Endodermal cell (in vitro differentiated cells): ENCODE measurements at regions not wholly inside any gene's neighbourhood (a gene's known extent, or its start where the extent isn't known, plus 50 kb on each side); places are given as distances from the start of the nearest gene placed in this dataset.
"Not testable (repeated sequence)": the region's sequence is repeated elsewhere in the genome, so short reads cannot be mapped to it uniquely, and the experiment has no call there.

Experiments
- DNase-seq: peaks from one replicate; pipeline ENCODE4 v3.0.0-alpha.2; 2017
- H3K27ac ChIP-seq: 2 replicates; pipeline ENCODE4 v1.5.1; 2013; ENCODE audit warnings: mild to moderate bottlenecking, low read depth, low read length, moderate library complexity
- H3K27me3 ChIP-seq: 2 replicates; pipeline ENCODE4 v1.6.1; 2013; ENCODE audit warnings: mild to moderate bottlenecking, low read length, moderate library complexity; ENCODE audit not compliant: insufficient read depth, control insufficient read depth, poor library complexity, severe bottlenecking
- H3K36me3 ChIP-seq: 2 replicates; pipeline ENCODE4 v1.7.0; 2013; ENCODE audit warnings: mild to moderate bottlenecking, low read length, moderate library complexity; ENCODE audit not compliant: control insufficient read depth, insufficient read depth
- H3K4me1 ChIP-seq: one replicate; pipeline ENCODE4 v1.7.0; 2013; ENCODE audit warnings: low read length; ENCODE audit not compliant: control insufficient read depth, insufficient read depth
- H3K4me3 ChIP-seq: 2 replicates; pipeline ENCODE4 v1.5.1; 2013; ENCODE audit warnings: mild to moderate bottlenecking, low read length, moderate library complexity
- H3K9ac ChIP-seq: 2 replicates; pipeline ENCODE4 v1.6.1; 2013; ENCODE audit warnings: mild to moderate bottlenecking, low read length, moderate library complexity; ENCODE audit not compliant: poor library complexity, severe bottlenecking; ENCODE audit errors: extremely low read depth
- H3K9me3 ChIP-seq: 2 replicates; pipeline ENCODE4 v1.6.1; 2013; ENCODE audit warnings: mild to moderate bottlenecking, low read length, moderate library complexity; ENCODE audit not compliant: control insufficient read depth
- H3K27ac Mint-ChIP-seq: 2 replicates; pipeline ENCODE4 v1.8.0; 2020; ENCODE audit warnings: mixed read lengths
- H3K27me3 Mint-ChIP-seq: 2 replicates; pipeline ENCODE4 v1.8.0; 2021; ENCODE audit warnings: mild to moderate bottlenecking, mixed read lengths; ENCODE audit not compliant: insufficient read depth
- H3K36me3 Mint-ChIP-seq: 2 replicates; pipeline ENCODE4 v1.8.0; 2020; ENCODE audit warnings: low read depth, mixed read lengths
- H3K4me1 Mint-ChIP-seq: 2 replicates; pipeline ENCODE4 v1.8.0; 2020; ENCODE audit warnings: mixed read lengths
- H3K4me3 Mint-ChIP-seq: 2 replicates; pipeline ENCODE4 v1.8.0; 2020; ENCODE audit warnings: mild to moderate bottlenecking, moderate library complexity, mixed read lengths
- H3K9me3 Mint-ChIP-seq: 2 replicates; pipeline ENCODE4 v1.8.0; 2020; ENCODE audit warnings: mild to moderate bottlenecking, mixed read lengths
- WGBS, 2 experiments: methylation state at CpG; one replicate each; pipeline versions ENCODE4 v1.1.5 to v1.1.7; 2013; ENCODE audit warnings: missing lambda C conversion rate in 2 of 2, mixed read lengths in 1 of 2; ENCODE audit not compliant: insufficient coverage in 1 of 2, insufficient read length in 1 of 2; 5-methylcytosine and 5-hydroxymethylcytosine counted together
- TF ChIP-seq, protein P1 (sequence below): fragments of 200-600 bp; sonication (generic); conservative IDR thresholded peaks from 2 replicates; pipeline ENCODE4 v1.5.0; 2021; ENCODE audit warnings: antibody characterized with exemption, mild to moderate bottlenecking

DNA sequence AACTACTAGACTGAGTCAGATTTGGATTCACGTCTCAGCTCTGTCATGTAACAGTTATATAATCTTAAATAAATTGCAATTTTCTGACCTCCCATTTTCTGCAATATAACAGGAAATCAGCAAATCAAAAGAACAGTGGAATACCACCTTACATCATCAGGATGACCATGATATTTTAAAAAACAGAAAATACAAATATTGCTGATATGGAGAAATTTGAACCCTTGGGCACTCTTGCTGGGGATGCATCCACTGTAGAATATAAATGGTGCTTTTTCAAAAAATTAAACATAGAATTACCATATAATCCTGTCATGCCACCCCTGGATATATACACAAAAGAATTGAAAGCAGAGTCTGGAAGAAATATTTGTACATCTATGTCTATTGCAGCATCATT is 982.5 kb downstream of the TBL1XR1 start:
- H3K36me3 Mint-ChIP-seq, result no peaks in the 10 kb centered on the region
- H3K27ac ChIP-seq, result no peak overlapping the region
- no peaks in the 10 kb centered on the region for H3K36me3 ChIP-seq
- peaks cover 3% of the 10 kb centered on the region for H3K4me1 Mint-ChIP-seq
- peaks cover 7% of the 10 kb centered on the region for H3K9me3 Mint-ChIP-seq
- H3K4me3 ChIP-seq, result no peak overlapping the region
- TF ChIP-seq, protein P1, sequence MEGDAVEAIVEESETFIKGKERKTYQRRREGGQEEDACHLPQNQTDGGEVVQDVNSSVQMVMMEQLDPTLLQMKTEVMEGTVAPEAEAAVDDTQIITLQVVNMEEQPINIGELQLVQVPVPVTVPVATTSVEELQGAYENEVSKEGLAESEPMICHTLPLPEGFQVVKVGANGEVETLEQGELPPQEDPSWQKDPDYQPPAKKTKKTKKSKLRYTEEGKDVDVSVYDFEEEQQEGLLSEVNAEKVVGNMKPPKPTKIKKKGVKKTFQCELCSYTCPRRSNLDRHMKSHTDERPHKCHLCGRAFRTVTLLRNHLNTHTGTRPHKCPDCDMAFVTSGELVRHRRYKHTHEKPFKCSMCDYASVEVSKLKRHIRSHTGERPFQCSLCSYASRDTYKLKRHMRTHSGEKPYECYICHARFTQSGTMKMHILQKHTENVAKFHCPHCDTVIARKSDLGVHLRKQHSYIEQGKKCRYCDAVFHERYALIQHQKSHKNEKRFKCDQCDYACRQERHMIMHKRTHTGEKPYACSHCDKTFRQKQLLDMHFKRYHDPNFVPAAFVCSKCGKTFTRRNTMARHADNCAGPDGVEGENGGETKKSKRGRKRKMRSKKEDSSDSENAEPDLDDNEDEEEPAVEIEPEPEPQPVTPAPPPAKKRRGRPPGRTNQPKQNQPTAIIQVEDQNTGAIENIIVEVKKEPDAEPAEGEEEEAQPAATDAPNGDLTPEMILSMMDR, result no peak
- no peak overlapping the region for H3K9ac ChIP-seq
- H3K27me3 ChIP-seq, result no peaks in the 10 kb centered on the region
- no peaks in the 10 kb centered on the region for H3K4me1 ChIP-seq
- no peak overlapping the region for H3K4me3 Mint-ChIP-seq
- H3K27me3 Mint-ChIP-seq, result no peaks in the 10 kb centered on the region
- 83% methylated on average over 1 of the region's 1 CpG; no CpG with 5 or more reads in 1 of the 2 experiments for WGBS, 2 experiments
- no peak for DNase-seq
- no peak overlapping the region for H3K27ac Mint-ChIP-seq
- H3K9me3 ChIP-seq, result peaks cover 9% of the 10 kb centered on the region

DNA sequence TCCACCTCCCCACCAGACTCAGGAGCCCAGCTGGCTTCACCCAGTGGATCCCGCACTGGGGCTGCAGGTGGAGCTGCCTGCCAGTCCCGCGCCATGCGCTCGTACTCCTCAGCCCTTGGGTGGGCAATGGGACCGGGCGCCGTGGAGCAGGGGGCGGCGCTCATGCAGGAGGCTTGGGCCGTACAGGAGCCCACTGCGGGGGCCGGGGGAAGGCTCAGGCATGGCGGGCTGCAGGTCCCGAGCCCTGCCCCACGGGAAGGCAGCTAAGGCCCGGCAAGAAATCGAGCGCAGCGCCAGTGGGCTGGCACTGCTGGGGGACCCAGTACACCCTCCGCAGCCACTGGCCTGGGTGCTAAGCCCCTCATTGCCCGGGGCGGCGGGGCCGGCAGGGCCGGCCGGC is 984.0 kb downstream of the TBL1XR1 start:
- H3K4me1 Mint-ChIP-seq, H3K27me3 ChIP-seq, H3K27ac Mint-ChIP-seq, H3K9me3 ChIP-seq, H3K4me1 ChIP-seq, H3K9me3 Mint-ChIP-seq, H3K27ac ChIP-seq, H3K4me3 ChIP-seq, H3K4me3 Mint-ChIP-seq, DNase-seq, H3K36me3 ChIP-seq, H3K27me3 Mint-ChIP-seq, H3K9ac ChIP-seq, H3K36me3 Mint-ChIP-seq: not testable (repeated sequence)
- 96 to 100% methylated on average over 9 to 27 of the region's 27 CpGs for WGBS, 2 experiments

DNA sequence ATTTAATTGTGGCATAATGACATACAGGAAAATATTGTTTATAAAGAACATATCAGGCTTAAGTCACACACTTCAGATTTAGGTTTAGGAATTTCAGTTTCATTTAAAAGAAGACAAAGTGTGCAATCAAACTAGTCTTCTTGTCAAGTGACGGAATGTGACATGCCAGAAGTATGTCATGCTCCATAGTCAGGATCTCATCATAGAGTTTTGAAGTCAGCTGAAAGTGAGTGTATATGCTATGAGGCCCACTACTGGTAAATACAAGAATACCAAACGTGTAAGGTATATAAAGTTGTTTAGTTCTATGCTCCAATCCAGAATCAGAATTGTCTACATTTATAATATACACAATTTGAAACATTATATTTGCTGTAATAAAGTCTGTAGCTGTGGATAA is 988.4 kb downstream of the TBL1XR1 start:
- H3K27me3 Mint-ChIP-seq, result no peaks in the 10 kb centered on the region
- H3K27ac Mint-ChIP-seq, result no peak overlapping the region
- Histone ChIP-seq H3K4me3 (no peak overlapping the region), H3K36me3 (no peaks in the 10 kb centered on the region), H3K27me3 (no peaks in the 10 kb centered on the region), H3K9me3 (peaks cover 6% of the 10 kb centered on the region), H3K27ac (no peak overlapping the region), H3K9ac (no peak overlapping the region), H3K4me1 (no peaks in the 10 kb centered on the region)
- H3K4me3 Mint-ChIP-seq, result no peak overlapping the region
- no peaks in the 10 kb centered on the region for H3K4me1 Mint-ChIP-seq
- no peaks in the 10 kb centered on the region for H3K36me3 Mint-ChIP-seq
- 81 to 89% methylated on average over 1 to 2 of the region's 2 CpGs for WGBS, 2 experiments
- no peak for DNase-seq
- peaks cover 7% of the 10 kb centered on the region for H3K9me3 Mint-ChIP-seq
- TF ChIP-seq, protein P1, result no peak

DNA sequence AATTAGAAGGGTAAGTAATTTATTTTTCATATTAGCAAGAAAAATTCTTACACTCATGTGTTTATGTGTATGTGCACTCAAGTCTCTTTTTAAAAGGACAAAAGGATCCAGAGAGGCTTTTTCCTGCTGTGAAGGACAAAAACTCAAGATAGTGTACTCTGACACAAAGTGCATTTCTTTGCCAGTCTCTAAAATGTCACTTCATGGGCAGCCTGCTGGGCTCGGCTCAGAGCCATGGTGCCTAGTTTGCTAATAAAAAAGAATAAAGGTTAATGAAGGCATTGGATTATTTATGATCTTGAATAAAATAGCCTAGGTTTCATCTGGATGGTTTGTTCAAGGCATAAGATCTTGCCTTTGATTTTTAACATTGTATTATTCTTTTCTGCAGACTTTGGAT is 989.0 kb downstream of the TBL1XR1 start:
- Histone ChIP-seq H3K27me3 (no peaks in the 10 kb centered on the region), H3K4me3 (no peak overlapping the region), H3K4me1 (no peaks in the 10 kb centered on the region), H3K36me3 (no peaks in the 10 kb centered on the region), H3K9ac (no peak overlapping the region), H3K9me3 (peaks cover 6% of the 10 kb centered on the region), H3K27ac (no peak overlapping the region)
- Mint-ChIP-seq H3K9me3 (peaks cover 7% of the 10 kb centered on the region), H3K27ac (no peak overlapping the region), H3K36me3 (no peaks in the 10 kb centered on the region), H3K27me3 (no peaks in the 10 kb centered on the region), H3K4me1 (no peaks in the 10 kb centered on the region), H3K4me3 (no peak overlapping the region)
- no peak for DNase-seq
- TF ChIP-seq, protein P1, result no peak
- 80% methylated on average over 1 of the region's 1 CpG; no CpG with 5 or more reads in 1 of the 2 experiments for WGBS, 2 experiments
